A549 (cell line): ENCODE measurements at regions not wholly inside any gene's neighbourhood (a gene's known extent, or its start where the extent isn't known, plus 50 kb on each side); places are given as distances from the start of the nearest gene placed in this dataset.

Experiments
- ATAC-seq, 2 experiments: fragments of 200-7000 bp in 1 of 2; fragments of >200 bp in 1 of 2; cut with Nextera tagmentation in 1 of 2; cut with Tn5 transposase in 1 of 2; 3 replicates each; pipeline versions ENCODE4 v1.8.0 to v1.9.1; 2018 to 2020; ENCODE audit warnings: mild to moderate bottlenecking in 1 of 2, moderate library complexity in 1 of 2
- CTCF ChIA-PET: fragments of 300-600 bp; sonication (Branson Sonifier 250); formaldehyde crosslinking; extraction: SDS; loops from one replicate; lab custom pipeline; 2021; ENCODE audit warnings: antibody characterized with exemption, inconsistent platforms; lab: Yijun Ruan, JAX
- POLR2A ChIA-PET: fragments of 350-600 bp; formaldehyde crosslinking; extraction: SDS; loops from one replicate; lab custom pipeline; 2021; ENCODE audit warnings: antibody characterized with exemption, inconsistent platforms; lab: Yijun Ruan, JAX
- DNase-seq, 2 experiments: peaks; one replicate each; pipeline versions ENCODE4 v3.0.0 to v3.0.0-alpha.2; 2011 to 2016; ENCODE audit warnings: low read depth in 1 of 2, low spot score in 1 of 2
- FAIRE-seq: peaks from 2 replicates; lab custom pipeline; 2011; peaks lifted over from hg19 to GRCh38; lab: Jason Lieb, UNC
- H3K27ac ChIP-seq, 2 experiments: fragments of >200 bp; sonication (Bioruptor Twin); formaldehyde crosslinking; 3 replicates each; pipeline ENCODE4 v1.5.1; 2016 to 2017
- H3K4me1 ChIP-seq: fragments of >200 bp; sonication (Bioruptor Twin); formaldehyde crosslinking; 3 replicates; pipeline ENCODE4 v1.6.1; 2016
- H3K4me2 ChIP-seq: fragments of >200 bp; sonication (Bioruptor Twin); formaldehyde crosslinking; 3 replicates; pipeline ENCODE4 v1.6.1; 2016
- H3K4me3 ChIP-seq: fragments of >200 bp; sonication (Bioruptor Twin); formaldehyde crosslinking; 3 replicates; pipeline ENCODE4 v1.5.1; 2016
- H3K9me3 ChIP-seq: fragments of >200 bp; sonication (Bioruptor Twin); formaldehyde crosslinking; 3 replicates; pipeline ENCODE4 v1.6.1; 2016
- ATOH8 ChIP-seq: fragments of 250-450 bp; sonication (Bioruptor Pico); IDR thresholded peaks from 2 replicates; pipeline ENCODE4 v1.5.0; 2020; ENCODE audit warnings: low read depth, mild to moderate bottlenecking, moderate library complexity
- CBX8 ChIP-seq: fragments of 200-600 bp; sonication (generic); IDR thresholded peaks from 2 replicates; pipeline ENCODE4 v1.6.1; 2016
- CEBPB ChIP-seq, 2 experiments: fragments of >200 bp in 1 of 2; sonication (Bioruptor Twin) in 1 of 2; formaldehyde crosslinking in 1 of 2; IDR thresholded peaks; 2 replicates each; pipeline ENCODE4 v1.6.1; 2012 to 2016
- CHD2 ChIP-seq: fragments of 150-350 bp; IDR thresholded peaks from 2 replicates; pipeline ENCODE4 v1.6.1; 2014; ENCODE audit warnings: low read length; ENCODE audit not compliant: partially characterized antibody
- E2F6 ChIP-seq: IDR thresholded peaks from 2 replicates; pipeline ENCODE4 v1.6.1; 2012; ENCODE audit warnings: low read depth, borderline replicate concordance
- ELK1 ChIP-seq: fragments of 150-350 bp; IDR thresholded peaks from 2 replicates; pipeline ENCODE4 v1.6.1; 2014; ENCODE audit warnings: low read depth, mild to moderate bottlenecking, low read length
- EP300 ChIP-seq, 2 experiments: fragments of >200 bp; sonication (Bioruptor Twin); formaldehyde crosslinking; IDR thresholded peaks; 2 replicates in 1 of 2; 3 replicates in 1 of 2; pipeline ENCODE4 v1.6.1; 2016 to 2017
- FOSB ChIP-seq: fragments of 250-450 bp; sonication (Bioruptor Pico); IDR thresholded peaks from 2 replicates; pipeline ENCODE4 v1.5.0; 2020; ENCODE audit warnings: mild to moderate bottlenecking, moderate library complexity
- FOSL2 ChIP-seq, 2 experiments: fragments of 450-650 bp in 1 of 2; fragments of >200 bp in 1 of 2; sonication (Bioruptor Twin) in 1 of 2; formaldehyde crosslinking; IDR thresholded peaks; 2 replicates each; pipeline versions ENCODE4 v1.5.0 to v1.6.1; 2016 to 2020; ENCODE audit warnings: mild to moderate bottlenecking in 1 of 2, moderate library complexity in 1 of 2
- FOXS1 ChIP-seq: fragments of 250-450 bp; sonication (Bioruptor Pico); IDR thresholded peaks from 2 replicates; pipeline ENCODE4 v1.5.0; 2020; ENCODE audit warnings: mild to moderate bottlenecking, moderate library complexity
- HEYL ChIP-seq: fragments of 250-450 bp; sonication (Bioruptor Pico); IDR thresholded peaks from 2 replicates; pipeline ENCODE4 v1.8.0; 2021; ENCODE audit warnings: mild to moderate bottlenecking, moderate library complexity
- HOXB5 ChIP-seq: fragments of 250-450 bp; sonication (Bioruptor Pico); IDR thresholded peaks from 2 replicates; pipeline ENCODE4 v1.5.0; 2020; ENCODE audit warnings: mild to moderate bottlenecking, moderate library complexity
- KDM1A ChIP-seq: fragments of 200-600 bp; sonication (generic); IDR thresholded peaks from 2 replicates; pipeline ENCODE4 v1.6.1; 2016; ENCODE audit warnings: low read depth, mild to moderate bottlenecking
- MYC ChIP-seq: IDR thresholded peaks from 2 replicates; pipeline ENCODE4 v1.6.1; 2012; ENCODE audit warnings: mild to moderate bottlenecking, inconsistent platforms, low read length, improper control_type of control experiment, borderline replicate concordance
- NFE2L2 ChIP-seq: fragments of 150-350 bp; conservative IDR thresholded peaks from 2 replicates; pipeline ENCODE4 v1.6.1; 2014; ENCODE audit warnings: low read length
- NR3C1 ChIP-seq: fragments of >200 bp; sonication (Bioruptor Twin); formaldehyde crosslinking; IDR thresholded peaks from 3 replicates; pipeline ENCODE4 v1.6.1; 2017
- RARB ChIP-seq: fragments of 250-450 bp; sonication (Bioruptor Pico); IDR thresholded peaks from 2 replicates; pipeline ENCODE4 v1.8.0; 2021; ENCODE audit warnings: mild to moderate bottlenecking, moderate library complexity
- SMC3 ChIP-seq: fragments of >200 bp; sonication (Bioruptor Twin); formaldehyde crosslinking; IDR thresholded peaks from 3 replicates; pipeline ENCODE4 v1.6.1; 2018; ENCODE audit warnings: inconsistent platforms
- SREBF2 ChIP-seq: fragments of 450-650 bp; IDR thresholded peaks from 2 replicates; pipeline ENCODE4 v1.6.1; 2014; ENCODE audit warnings: mild to moderate bottlenecking, moderate library complexity
- TFCP2L1 ChIP-seq: fragments of 250-450 bp; sonication (Bioruptor Pico); IDR thresholded peaks from 2 replicates; pipeline ENCODE4 v1.5.0; 2021; ENCODE audit warnings: mild to moderate bottlenecking
- TP53 ChIP-seq: fragments of 250-450 bp; sonication (Bioruptor Pico); IDR thresholded peaks from 2 replicates; pipeline ENCODE4 v1.5.0; 2021; ENCODE audit warnings: mild to moderate bottlenecking, moderate library complexity
- ZSCAN20 ChIP-seq: fragments of 250-450 bp; sonication (Bioruptor Pico); IDR thresholded peaks from 2 replicates; pipeline ENCODE4 v1.8.0; 2022; ENCODE audit warnings: mild to moderate bottlenecking, moderate library complexity
- WGBS: methylation state at CpG from one replicate; pipeline ENCODE4 v1.1.6; 2017; ENCODE audit errors: missing lambda C conversion rate; 5-methylcytosine and 5-hydroxymethylcytosine counted together

GRCh38 chr17:6326483-6326882 is 108.4 kb downstream of the AIPL1 start:
- ATAC-seq (no peak), DNase-seq (no peak), FAIRE-seq (no peak)
- ChIA-PET CTCF (interaction anchor here (0.9 kb wide), 1 partner anchor 136 kb away, joined by 3 read pairs; no protein-coding TSS in a partner anchor), POLR2A (no interaction called here)
- 40% methylated on average over 8 of the region's 8 CpGs for WGBS
- no peak overlapping the region for H3K4me2 ChIP-seq
- TF ChIP-seq CEBPB (IDR thresholded peaks at IDR 0.05), result no peak
- TF ChIP-seq ZSCAN20 (CRISPR knock-in tag), result no peak
- no peak for TF ChIP-seq ELK1
- no peak for TF ChIP-seq FOXS1 (CRISPR knock-in tag)
- no peak for TF ChIP-seq SREBF2
- TF ChIP-seq FOSL2 (IDR thresholded peaks at IDR 0.05), result no peak
- TF ChIP-seq FOSL2 (CRISPR knock-in tag; IDR thresholded peaks at IDR 0.05), result no peak
- H3K9me3 ChIP-seq, result peaks cover 7% of the 10 kb centered on the region; the same call in 2 of the 3 replicates
- H3K27ac ChIP-seq, result no peak overlapping the region
- no peak overlapping the region for H3K4me3 ChIP-seq
- no peaks in the 10 kb centered on the region for H3K4me1 ChIP-seq

GRCh38 chr17:6325741-6326140 is 109.2 kb downstream of the AIPL1 start:
- ChIA-PET CTCF (interaction anchor here (1.4 to 1.5 kb wide), 2 partner anchors 11 to 88 kb away, joined by 3 to 4 read pairs; no protein-coding TSS in a partner anchor), POLR2A (no interaction called here)
- no peak for ATAC-seq
- TF ChIP-seq TP53 (CRISPR knock-in tag), result no peak
- TF ChIP-seq KDM1A, result no peak
- TF ChIP-seq CHD2, result no peak
- TF ChIP-seq SMC3, result no peak
- no peak for TF ChIP-seq FOSB (CRISPR knock-in tag)
- WGBS, result 9% methylated on average over 8 of the region's 8 CpGs
- Histone ChIP-seq H3K4me3 (no peak overlapping the region), H3K4me2 (no peak overlapping the region), H3K9me3 (peaks cover 13% of the 10 kb centered on the region; the same call in 2 of the 3 replicates), H3K4me1 (no peaks in the 10 kb centered on the region), H3K27ac (no peak overlapping the region)
- no peak for DNase-seq
- no peak for FAIRE-seq

- ATAC-seq, result no peak
- Histone ChIP-seq H3K9me3 (peaks cover 13% of the 10 kb centered on the region; the same call in 2 of the 3 replicates), H3K4me2 (no peak overlapping the region), H3K4me1 (no peaks in the 10 kb centered on the region), H3K27ac (no peak overlapping the region), H3K4me3 (no peak overlapping the region)
- WGBS, result 46% methylated on average over 6 of the region's 6 CpGs
- ChIA-PET POLR2A (no interaction called here), CTCF (interaction anchor here (1.4 to 1.5 kb wide), 2 partner anchors 12 to 88 kb away, joined by 3 to 4 read pairs; no protein-coding TSS in a partner anchor)
- no peak for FAIRE-seq
- no peak for DNase-seq
- TF ChIP-seq NR3C1, result no peak
- TF ChIP-seq ATOH8 (CRISPR knock-in tag), result no peak
- no peak for TF ChIP-seq HEYL
- no peak for TF ChIP-seq NFE2L2
- no peak for TF ChIP-seq EP300 (IDR thresholded peaks at IDR 0.05)
- no peak for TF ChIP-seq TFCP2L1
- TF ChIP-seq MYC, result no peak
- TF ChIP-seq E2F6, result no peak
- no peak for TF ChIP-seq SREBF2
- no peak for TF ChIP-seq RARB (CRISPR knock-in tag)
- TF ChIP-seq CBX8, result no peak
- TF ChIP-seq FOXS1 (CRISPR knock-in tag), result no peak
- no peak for TF ChIP-seq HOXB5 (CRISPR knock-in tag)
Measured at GRCh38 chr17:6325051-6325450, 109.9 kb downstream of the AIPL1 start.
